ENCODE measurements at regions not wholly inside any gene's neighbourhood (a gene's known extent, or its start where the extent isn't known, plus 50 kb on each side); places are given as distances from the start of the nearest gene placed in this dataset.
"Not testable (repeated sequence)": the region's sequence is repeated elsewhere in the genome, so short reads cannot be mapped to it uniquely, and the experiment has no call there.

- H3K27ac ChIP-seq (replicated peaks), result no peak overlapping the region
- H3K9me3 ChIP-seq (replicated peaks), result no peaks in the 10 kb centered on the region
- no peak for TF ChIP-seq CTCF (IDR thresholded peaks at IDR 0.05; ENCODE audit: borderline replicate concordance)
- no peak overlapping the region for H3K4me3 ChIP-seq
- no peaks in the 10 kb centered on the region for H3K36me3 ChIP-seq
- no peaks in the 10 kb centered on the region for H3K4me1 ChIP-seq
- intact Hi-C loops (cut with micrococcal nuclease), result no loop called here
- peaks cover 26% of the 10 kb centered on the region for H3K27me3 ChIP-seq (ENCODE audit: low read depth)
- no peak for DNase-seq
These were observed 175.8 kb downstream of the SH2D4B start for GRCh38 chr10:80713398-80713928.

GRCh38 chr10:80714566-80714965 lies 176.9 kb downstream of the SH2D4B start:
- no peaks in the 10 kb centered on the region for H3K4me1 ChIP-seq
- intact Hi-C loops (cut with micrococcal nuclease), result no loop called here
- H3K9me3 ChIP-seq (replicated peaks), result no peaks in the 10 kb centered on the region
- TF ChIP-seq CTCF (IDR thresholded peaks at IDR 0.05; ENCODE audit: borderline replicate concordance), result no peak
- no peak for DNase-seq
- no peak overlapping the region for H3K27ac ChIP-seq (replicated peaks)
- H3K4me3 ChIP-seq, result no peak overlapping the region
- H3K36me3 ChIP-seq, result no peaks in the 10 kb centered on the region
- peaks cover 26% of the 10 kb centered on the region for H3K27me3 ChIP-seq (ENCODE audit: low read depth)

- DNase-seq, result no peak
- intact Hi-C loops (cut with micrococcal nuclease), result no loop called here
- no peak for TF ChIP-seq CTCF (IDR thresholded peaks at IDR 0.05; ENCODE audit: borderline replicate concordance)
These were observed 180.3 kb downstream of the SH2D4B start for GRCh38 chr10:80718024-80718423.

GRCh38 chr10:80719935-80720334 lies 182.2 kb downstream of the SH2D4B start:
- Histone ChIP-seq H3K27me3 (ENCODE audit: low read depth) (peaks cover 6% of the 10 kb centered on the region), H3K4me1 (no peaks in the 10 kb centered on the region), H3K4me3 (no peak overlapping the region), H3K36me3 (no peaks in the 10 kb centered on the region), H3K27ac (replicated peaks) (no peak overlapping the region), H3K9me3 (replicated peaks) (no peaks in the 10 kb centered on the region)
- intact Hi-C loops (cut with micrococcal nuclease), result no loop called here
- TF ChIP-seq CTCF (IDR thresholded peaks at IDR 0.05; ENCODE audit: borderline replicate concordance), result no peak
- DNase-seq, result no peak

More at GRCh38 chr10:80718024-80718423, 180.3 kb downstream of the SH2D4B start:
- Histone ChIP-seq H3K27me3 (ENCODE audit: low read depth) (peaks cover 14% of the 10 kb centered on the region), H3K4me3 (no peak overlapping the region), H3K27ac (replicated peaks) (no peak overlapping the region), H3K4me1 (no peaks in the 10 kb centered on the region), H3K9me3 (replicated peaks) (no peaks in the 10 kb centered on the region), H3K36me3 (no peaks in the 10 kb centered on the region)

- Histone ChIP-seq H3K36me3 (no peaks in the 10 kb centered on the region), H3K4me1 (no peaks in the 10 kb centered on the region), H3K27ac (replicated peaks) (no peak overlapping the region), H3K27me3 (ENCODE audit: low read depth) (peaks cover 6% of the 10 kb centered on the region), H3K9me3 (replicated peaks) (no peaks in the 10 kb centered on the region), H3K4me3 (no peak overlapping the region)
- intact Hi-C loops (cut with micrococcal nuclease), result no loop called here
- no peak for DNase-seq
- TF ChIP-seq CTCF (IDR thresholded peaks at IDR 0.05; ENCODE audit: borderline replicate concordance), result no peak
These were observed 182.8 kb downstream of the SH2D4B start for GRCh38 chr10:80720549-80720948.

GRCh38 chr10:80728354-80728753 lies 190.7 kb downstream of the SH2D4B start:
- intact Hi-C loops (cut with micrococcal nuclease); H3K4me3 ChIP-seq; H3K27ac ChIP-seq (replicated peaks); H3K4me1 ChIP-seq; H3K27me3 ChIP-seq (ENCODE audit: low read depth); DNase-seq; H3K9me3 ChIP-seq (replicated peaks); H3K36me3 ChIP-seq: not testable (repeated sequence)
